ENCODE measurements at regions not wholly inside any gene's neighbourhood (a gene's known extent, or its start where the extent isn't known, plus 50 kb on each side); places are given as distances from the start of the nearest gene placed in this dataset.
"Not testable (repeated sequence)": the region's sequence is repeated elsewhere in the genome, so short reads cannot be mapped to it uniquely, and the experiment has no call there.

DNA sequence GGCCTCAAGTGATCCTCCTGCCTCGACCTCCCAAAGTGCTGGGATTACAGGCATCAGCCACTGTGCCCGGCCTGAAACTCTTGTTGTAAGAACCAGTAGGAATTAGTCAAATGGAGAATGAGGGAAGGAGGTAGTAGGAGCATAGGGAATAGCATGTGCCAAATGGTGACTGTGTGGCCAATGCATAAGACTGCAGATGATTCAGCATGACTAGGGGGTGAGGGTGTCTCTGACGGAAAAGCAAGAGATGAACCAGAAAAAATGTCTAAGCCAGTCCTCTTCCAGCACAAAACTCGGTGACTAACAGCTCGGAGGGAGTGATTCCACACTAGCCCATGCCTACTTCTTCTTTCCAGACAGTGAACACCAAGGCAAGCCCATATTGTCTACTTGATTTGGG is 58.2 kb upstream of the DUSP21 start:
- POLR2A ChIA-PET, result no interaction called here
- CTCF ChIA-PET, result interaction anchor here (0.5 kb wide), 1 partner anchor 220 kb away, joined by 3 read pairs; no protein-coding TSS in a partner anchor

- POLR2A ChIA-PET, result no interaction called here
- CTCF ChIA-PET, result no interaction called here
Observed at GRCh38 chrX:44784241-44784640, 59.6 kb upstream of the DUSP21 start.

GRCh38 chrX:44778254-44778653 is 65.6 kb upstream of the DUSP21 start:
- POLR2A ChIA-PET, result no interaction called here

DNA sequence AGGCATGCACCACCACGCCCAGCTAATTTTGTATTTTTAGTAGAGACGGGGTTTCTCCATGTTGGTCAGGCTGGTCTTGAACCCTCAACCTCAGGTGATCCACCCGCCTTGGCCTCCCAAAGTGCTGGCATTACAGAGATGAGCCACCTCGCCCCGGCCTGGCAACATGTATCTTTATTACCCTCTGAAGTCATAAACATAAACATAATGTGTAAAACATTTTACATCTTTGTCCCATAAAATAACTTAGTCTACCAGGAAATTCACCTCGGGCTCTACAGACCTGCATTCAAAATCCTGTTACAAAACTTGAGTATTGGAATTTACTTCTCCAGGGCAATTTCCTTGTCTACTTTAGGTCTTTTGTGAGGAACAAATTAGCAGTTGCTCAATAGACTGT is 68.1 kb upstream of the DUSP21 start:
- CTCF ChIA-PET, result no interaction called here
- POLR2A ChIA-PET, result no interaction called here

More at GRCh38 chrX:44778254-44778653, 65.6 kb upstream of the DUSP21 start:
- CTCF ChIA-PET, result no interaction called here

DNA sequence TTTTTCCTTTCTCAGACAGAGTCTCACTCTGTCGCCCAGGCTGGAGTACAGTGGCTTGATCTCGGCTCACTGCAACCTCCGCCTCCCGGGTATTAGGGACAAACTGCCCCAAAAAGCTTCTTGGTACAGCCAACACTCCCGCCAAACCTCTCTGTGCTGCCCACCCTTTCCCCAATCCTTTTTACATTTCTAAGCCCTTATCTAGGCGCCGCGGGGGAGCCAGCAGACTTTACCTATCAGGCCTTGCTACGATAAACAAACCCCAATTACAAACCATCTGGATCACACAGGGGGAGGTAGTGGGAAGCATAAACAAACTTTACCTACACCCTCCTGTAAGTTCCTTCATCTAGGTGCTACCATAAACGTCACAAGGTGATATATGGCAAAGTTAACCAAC is 69.8 kb upstream of the DUSP21 start:
- POLR2A ChIA-PET, CTCF ChIA-PET: not testable (repeated sequence)

- ChIA-PET CTCF (no interaction called here), POLR2A (no interaction called here)
Observed at GRCh38 chrX:44770121-44770520, 73.7 kb upstream of the DUSP21 start.

GRCh38 chrX:44767308-44767707 is 76.5 kb upstream of the DUSP21 start:
- CTCF ChIA-PET, result interaction anchor here (0.7 kb wide), 1 partner anchor 9 kb away, joined by 3 read pairs; no protein-coding TSS in a partner anchor

GRCh38 chrX:44765556-44765955 is 78.3 kb upstream of the DUSP21 start:
- ChIA-PET POLR2A (no interaction called here), CTCF (no interaction called here)

More at GRCh38 chrX:44767308-44767707, 76.5 kb upstream of the DUSP21 start:
- POLR2A ChIA-PET, result no interaction called here

DNA sequence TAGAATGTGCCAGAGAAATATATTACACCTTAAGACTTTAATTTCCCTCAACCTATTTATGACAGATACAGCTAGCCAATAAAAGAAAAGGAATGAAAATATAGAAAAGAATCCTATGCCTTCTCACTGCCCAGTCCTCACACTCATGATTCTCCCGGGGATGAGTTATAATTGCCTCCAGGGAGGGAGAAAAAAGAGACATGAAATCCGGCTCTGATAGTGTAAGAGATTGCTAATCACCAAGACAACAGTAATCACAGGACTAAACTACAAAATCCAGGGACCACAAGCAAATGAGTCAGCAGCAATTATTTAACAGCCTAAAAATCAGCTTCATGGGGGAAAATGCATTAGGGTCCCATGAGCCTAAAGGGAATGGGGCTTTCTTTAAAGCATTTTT is 95.9 kb upstream of the DUSP21 start:
- ChIA-PET CTCF (no interaction called here), POLR2A (no interaction called here)

DNA sequence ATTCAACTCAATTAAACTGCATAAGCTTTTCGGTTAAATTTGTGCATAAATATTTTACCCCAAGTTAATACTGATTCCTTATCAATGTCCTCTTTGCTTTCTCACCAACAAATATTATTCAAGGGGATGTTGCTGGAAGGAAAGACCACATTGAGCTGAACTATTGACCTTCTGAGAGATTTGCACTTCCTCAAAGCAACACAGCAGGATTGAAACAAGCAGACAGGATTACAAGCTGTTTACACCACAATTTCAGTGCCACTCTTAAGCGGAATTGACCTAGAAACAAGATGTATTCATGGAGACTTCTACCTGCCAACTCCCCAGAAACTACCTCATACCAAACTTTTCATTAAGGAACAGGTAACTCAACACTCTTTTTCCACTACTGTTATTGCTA is 96.5 kb upstream of the DUSP21 start:
- ChIA-PET CTCF (no interaction called here), POLR2A (no interaction called here)

DNA sequence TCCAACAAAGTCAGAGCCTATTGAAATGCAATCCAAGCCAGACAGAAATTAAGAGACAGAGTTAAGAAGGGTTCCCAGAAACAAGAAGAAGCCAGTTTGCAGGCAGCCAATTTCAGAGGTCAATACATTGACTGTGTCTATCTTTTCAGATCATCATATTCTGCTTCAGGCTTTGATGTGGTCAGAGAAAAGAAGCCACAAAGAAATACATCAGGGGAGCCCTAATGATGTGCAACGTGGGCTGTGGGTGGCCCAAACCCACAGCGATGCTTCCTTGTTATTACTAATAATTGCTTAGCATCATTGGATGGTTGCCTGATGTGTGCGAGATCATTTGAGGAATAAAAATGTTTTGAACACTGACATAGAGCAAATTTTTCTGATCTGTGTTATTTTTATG is 99.0 kb upstream of the DUSP21 start:
- ChIA-PET CTCF (no interaction called here), POLR2A (no interaction called here)

DNA sequence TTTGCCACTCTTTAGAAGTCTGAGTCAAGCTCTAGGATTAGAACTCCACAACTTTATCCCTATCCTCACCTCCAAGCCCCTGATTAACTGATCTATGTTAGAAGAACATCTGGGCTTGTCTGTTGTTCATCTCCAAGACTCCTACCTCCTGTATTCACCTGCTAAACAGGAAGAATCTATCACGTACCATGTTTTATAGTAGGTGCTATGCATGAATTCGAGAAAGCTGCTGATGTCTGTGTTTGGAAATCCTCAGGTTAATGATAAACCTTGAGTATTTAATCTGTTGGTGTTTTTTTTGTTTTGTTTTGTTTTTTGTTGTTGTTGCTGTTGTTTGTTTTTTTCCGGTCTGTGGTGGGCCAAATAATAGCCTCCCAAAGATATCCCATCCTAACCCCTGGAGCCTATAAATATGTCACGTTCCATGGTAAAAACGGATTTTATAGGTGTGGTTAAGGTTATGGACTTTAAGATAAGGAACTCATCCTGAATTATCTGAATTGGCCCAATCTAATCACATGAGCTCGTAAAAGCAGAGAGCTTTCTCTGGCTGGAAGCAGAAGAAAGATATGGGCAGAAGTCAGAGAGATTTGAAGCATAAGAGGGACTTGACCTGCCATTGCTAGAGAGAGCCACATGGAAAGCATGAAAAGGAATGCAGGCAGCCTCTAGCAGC is 101.2 kb upstream of the DUSP21 start:
- CTCF ChIA-PET, result no interaction called here
- POLR2A ChIA-PET, result no interaction called here

- CTCF ChIA-PET, result interaction anchor here (0.6 kb wide), 1 partner anchor 82 kb away, joined by 3 read pairs; no protein-coding TSS in a partner anchor
Observed at GRCh38 chrX:44741859-44742258, 102.0 kb upstream of the DUSP21 start.

GRCh38 chrX:44741458-44741857 is 102.4 kb upstream of the DUSP21 start:
- POLR2A ChIA-PET, result not testable (repeated sequence)

More at GRCh38 chrX:44741859-44742258, 102.0 kb upstream of the DUSP21 start:
- POLR2A ChIA-PET, result not testable (repeated sequence)

DNA sequence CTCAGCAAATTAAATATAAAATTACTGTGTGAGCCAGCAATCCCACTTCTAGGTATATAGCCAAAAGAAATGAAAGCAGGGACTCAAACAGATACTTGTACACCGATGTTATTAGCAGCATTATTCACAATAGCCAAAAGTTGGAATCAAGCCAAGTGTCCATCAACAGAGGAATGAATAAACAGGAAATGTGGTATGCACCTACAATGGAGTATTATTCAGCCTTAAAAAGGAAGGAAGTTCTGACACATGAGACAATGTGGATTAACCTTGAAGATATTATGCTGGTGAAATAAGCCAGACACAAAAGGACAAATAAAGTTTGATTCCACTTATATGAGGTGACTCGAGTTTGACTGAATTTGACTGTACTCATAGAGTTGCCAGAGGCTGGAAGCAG is 108.3 kb upstream of the DUSP21 start:
- ChIA-PET POLR2A (no interaction called here), CTCF (no interaction called here)

More at GRCh38 chrX:44741458-44741857, 102.4 kb upstream of the DUSP21 start:
- CTCF ChIA-PET, result interaction anchor here (0.6 kb wide), 1 partner anchor 81 kb away, joined by 3 read pairs; no protein-coding TSS in a partner anchor

DNA sequence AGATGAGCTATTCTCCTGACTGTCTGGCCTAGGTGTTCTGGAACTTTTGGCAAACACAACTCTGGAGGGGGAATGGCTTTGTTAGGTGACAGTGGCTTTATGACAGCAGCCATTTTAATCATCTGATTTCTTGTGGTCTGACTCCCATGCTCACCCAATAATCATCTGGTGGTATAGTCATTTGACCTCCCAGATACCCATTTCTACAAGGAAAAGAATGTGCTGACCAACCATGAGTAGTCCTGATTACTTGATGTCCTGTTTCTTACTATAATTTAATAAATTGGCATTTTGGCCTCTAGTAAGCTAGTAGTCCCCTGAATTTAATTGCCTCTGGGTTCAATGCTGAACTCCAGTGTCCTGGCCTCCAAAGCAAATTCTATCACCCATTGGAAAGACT is 109.9 kb upstream of the DUSP21 start:
- ChIA-PET CTCF (no interaction called here), POLR2A (no interaction called here)

DNA sequence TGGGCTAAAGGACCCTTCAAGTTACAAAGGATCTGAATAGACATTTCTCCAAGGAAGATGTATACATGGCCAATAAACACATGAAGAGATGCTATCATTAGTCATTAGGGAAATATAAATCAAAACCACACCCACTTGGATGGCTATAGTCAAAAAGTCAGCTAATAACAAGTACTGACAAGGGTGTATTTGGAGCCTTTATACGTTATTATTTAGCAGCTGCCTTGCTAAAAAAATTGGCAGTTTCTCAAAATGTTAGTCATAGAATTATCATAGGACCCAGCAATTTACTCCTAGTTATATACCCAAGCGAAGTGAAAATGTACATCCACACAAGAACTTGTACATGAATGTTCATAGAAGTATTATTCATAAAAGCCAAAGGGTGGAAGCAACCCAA is 112.7 kb upstream of the DUSP21 start:
- ChIA-PET POLR2A (no interaction called here), CTCF (no interaction called here)

GRCh38 chrX:44723426-44723825 is 120.4 kb upstream of the DUSP21 start:
- ChIA-PET POLR2A (no interaction called here), CTCF (no interaction called here)

- POLR2A ChIA-PET, result no interaction called here
- CTCF ChIA-PET, result no interaction called here
Observed at GRCh38 chrX:44708470-44708869, 135.4 kb upstream of the DUSP21 start.

GRCh38 chrX:44705817-44706551 is 137.8 kb upstream of the DUSP21 start:
- POLR2A ChIA-PET, result no interaction called here
- CTCF ChIA-PET, result no interaction called here

DNA sequence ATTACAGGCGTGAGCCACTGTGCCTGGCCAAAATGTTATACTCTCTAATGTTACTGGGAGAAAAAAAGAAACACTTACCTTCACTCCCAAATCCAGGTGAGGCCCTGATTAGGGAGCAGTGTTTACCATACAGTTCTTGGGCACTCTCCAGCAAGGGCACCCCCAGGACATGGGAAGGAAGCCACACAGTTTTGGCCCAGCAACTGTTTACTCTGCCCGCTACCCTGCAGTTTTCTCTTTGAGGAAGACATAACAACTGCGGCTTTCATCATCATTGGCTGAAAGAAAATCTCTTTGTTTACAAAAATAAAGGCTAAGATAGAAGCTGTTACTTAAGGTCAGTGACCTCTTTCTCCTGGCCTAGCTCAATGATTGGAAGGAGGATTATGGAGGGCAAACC is 145.5 kb upstream of the DUSP21 start:
- CTCF ChIA-PET, result no interaction called here
- POLR2A ChIA-PET, result no interaction called here

DNA sequence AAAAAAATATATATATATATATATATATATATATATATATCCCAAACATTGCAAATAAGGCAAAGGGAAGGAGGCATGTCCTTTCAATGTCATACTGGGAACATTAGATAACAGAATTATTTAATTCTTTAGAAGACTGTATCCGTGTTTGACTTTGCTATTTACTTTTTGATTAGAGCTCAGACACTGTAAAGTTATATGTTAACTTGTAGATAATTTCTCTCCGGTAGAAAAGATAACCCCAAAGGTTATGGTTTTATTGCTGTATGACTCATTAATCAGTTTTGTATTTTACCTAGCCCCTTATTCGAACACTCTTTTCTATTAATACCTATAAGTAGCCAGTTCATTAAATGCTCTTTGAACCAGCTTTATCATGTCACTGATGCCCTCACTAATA is 150.6 kb upstream of the DUSP21 start:
- ChIA-PET CTCF (no interaction called here), POLR2A (no interaction called here)
